DND-41 (cell line): ENCODE measurements at regions not wholly inside any gene's neighbourhood (a gene's known extent, or its start where the extent isn't known, plus 50 kb on each side); places are given as distances from the start of the nearest gene placed in this dataset.

Experiments
- ATAC-seq: fragments of 200-7000 bp; cut with Tn5 transposase; 3 replicates; pipeline ENCODE4 v1.9.1; 2021; ENCODE audit warnings: low read depth; ENCODE audit not compliant: insufficient read depth
- DNase-seq: peaks from one replicate; pipeline ENCODE4 v3.0.0-alpha.2; 2020
- H2AFZ ChIP-seq: 2 replicates; pipeline ENCODE4 v1.6.0; 2012; ENCODE audit warnings: low read depth, low read length
- H3K27ac ChIP-seq: 2 replicates; pipeline ENCODE4 v1.5.1; 2012; ENCODE audit warnings: low read length, inconsistent platforms
- H3K27me3 ChIP-seq: fragments of 200-600 bp; sonication (generic); 2 replicates; pipeline ENCODE4 v1.6.0; 2012; ENCODE audit warnings: low read length, mild to moderate bottlenecking, inconsistent platforms; ENCODE audit not compliant: insufficient read depth, poor library complexity
- H3K36me3 ChIP-seq: 2 replicates; pipeline ENCODE4 v1.5.1; 2012; ENCODE audit warnings: low read length, inconsistent platforms; ENCODE audit not compliant: insufficient read depth
- H3K4me1 ChIP-seq: 2 replicates; pipeline ENCODE4 v1.5.1; 2012; ENCODE audit warnings: mild to moderate bottlenecking, low read length; ENCODE audit not compliant: insufficient read depth
- H3K4me2 ChIP-seq: 2 replicates; pipeline ENCODE4 v1.6.0; 2012; ENCODE audit warnings: mild to moderate bottlenecking, moderate library complexity, low read length, inconsistent platforms; ENCODE audit not compliant: insufficient read depth
- H3K4me3 ChIP-seq, 2 experiments: fragments of 200-600 bp in 1 of 2; shearing (Covaris generic) in 1 of 2; 2 replicates each; pipeline ENCODE4 v1.5.1; 2012 to 2016; ENCODE audit warnings: inconsistent platforms in 2 of 2, low read length in 2 of 2, mild to moderate bottlenecking in 2 of 2, low read depth in 1 of 2, moderate library complexity in 1 of 2
- H3K79me2 ChIP-seq: 2 replicates; pipeline ENCODE4 v1.6.0; 2012; ENCODE audit warnings: low read length, inconsistent platforms; ENCODE audit not compliant: insufficient read depth
- H3K9ac ChIP-seq: 2 replicates; pipeline ENCODE4 v1.6.0; 2012; ENCODE audit warnings: low read depth, mild to moderate bottlenecking, inconsistent platforms, low read length, moderate library complexity
- H3K9me3 ChIP-seq: 2 replicates; pipeline ENCODE4 v1.5.1; 2012; ENCODE audit warnings: low read length, moderate library complexity, mild to moderate bottlenecking, inconsistent platforms; ENCODE audit not compliant: insufficient read depth, severe bottlenecking
- H4K20me1 ChIP-seq: 2 replicates; pipeline ENCODE4 v1.6.0; 2012; ENCODE audit warnings: low read length; ENCODE audit not compliant: insufficient read depth
- EZH2 ChIP-seq: IDR thresholded peaks from 3 replicates; pipeline ENCODE4 v1.6.1; 2012; ENCODE audit warnings: borderline replicate concordance, low read depth, mild to moderate bottlenecking, moderate library complexity, low read length, inconsistent platforms; ENCODE audit not compliant: severe bottlenecking
- TF ChIP-seq, protein P1 (sequence below): IDR thresholded peaks from 2 replicates; pipeline ENCODE4 v1.5.1; 2012; ENCODE audit warnings: borderline replicate concordance, low read length, moderate library complexity, mild to moderate bottlenecking; ENCODE audit not compliant: poor library complexity, severe bottlenecking; ENCODE audit errors: extremely low read depth

DNA sequence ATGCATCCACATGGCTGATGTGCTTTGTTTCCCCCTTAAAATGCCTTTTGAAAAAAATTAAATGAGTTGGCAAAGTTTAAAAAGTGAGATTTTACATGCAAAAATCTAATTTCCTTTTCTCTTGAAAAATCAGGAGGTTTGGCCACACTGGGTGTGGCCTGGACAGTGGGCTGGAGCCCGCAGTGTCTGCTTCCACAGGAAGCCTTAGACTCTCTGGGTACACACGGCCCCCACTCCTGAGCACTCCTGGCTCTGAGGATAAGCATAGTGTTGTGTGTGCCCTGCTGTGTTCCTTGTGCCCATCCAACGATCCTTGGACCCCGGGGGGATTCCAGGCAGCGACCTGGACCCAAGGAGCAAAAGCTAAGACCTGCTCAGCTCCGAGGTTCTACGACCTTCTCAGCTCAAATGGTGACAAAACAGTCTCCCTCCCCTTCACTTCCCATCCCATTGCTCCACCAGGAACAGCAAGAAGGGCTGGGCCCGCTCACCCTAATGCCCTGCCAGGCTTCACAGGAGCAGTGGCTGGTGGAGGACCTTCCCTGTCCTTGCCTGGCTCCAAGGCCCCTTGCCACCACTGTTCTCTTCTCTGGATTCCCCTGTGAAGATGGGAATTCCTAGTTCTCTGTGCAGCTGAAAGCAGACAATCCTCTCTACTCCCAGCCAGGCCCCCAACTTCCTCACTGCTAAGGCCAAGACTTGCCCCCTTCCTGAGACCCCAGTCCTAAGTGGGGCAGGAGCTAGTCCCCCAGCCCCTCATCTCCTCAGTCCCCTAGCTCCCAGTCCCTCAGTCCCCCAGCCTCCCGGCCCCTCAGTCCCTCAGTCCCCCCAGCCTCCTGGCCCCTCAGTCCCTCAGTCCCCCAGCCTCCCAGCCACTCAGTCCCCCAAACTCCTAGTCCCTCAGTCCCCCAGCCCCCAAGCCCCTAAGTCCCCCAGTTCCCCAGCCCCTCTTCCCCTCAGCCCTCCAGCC, 395.8 kb downstream of the PTPRU start:
- ATAC-seq (no peak), DNase-seq (no peak)
- H3K9me3 ChIP-seq, result no peaks in the 10 kb centered on the region
- no peak overlapping the region for H3K4me2 ChIP-seq
- H3K36me3 ChIP-seq, result no peaks in the 10 kb centered on the region
- no peak overlapping the region for H2AFZ ChIP-seq
- no peak overlapping the region for H3K9ac ChIP-seq
- H3K4me3 ChIP-seq, result no peak overlapping the region
- no peaks in the 10 kb centered on the region for H4K20me1 ChIP-seq
- no peaks in the 10 kb centered on the region for H3K4me1 ChIP-seq
- peaks cover 15% of the 10 kb centered on the region for H3K27me3 ChIP-seq
- no peak overlapping the region for H3K27ac ChIP-seq
- H3K79me2 ChIP-seq, result no peaks in the 10 kb centered on the region
- TF ChIP-seq, protein P1, sequence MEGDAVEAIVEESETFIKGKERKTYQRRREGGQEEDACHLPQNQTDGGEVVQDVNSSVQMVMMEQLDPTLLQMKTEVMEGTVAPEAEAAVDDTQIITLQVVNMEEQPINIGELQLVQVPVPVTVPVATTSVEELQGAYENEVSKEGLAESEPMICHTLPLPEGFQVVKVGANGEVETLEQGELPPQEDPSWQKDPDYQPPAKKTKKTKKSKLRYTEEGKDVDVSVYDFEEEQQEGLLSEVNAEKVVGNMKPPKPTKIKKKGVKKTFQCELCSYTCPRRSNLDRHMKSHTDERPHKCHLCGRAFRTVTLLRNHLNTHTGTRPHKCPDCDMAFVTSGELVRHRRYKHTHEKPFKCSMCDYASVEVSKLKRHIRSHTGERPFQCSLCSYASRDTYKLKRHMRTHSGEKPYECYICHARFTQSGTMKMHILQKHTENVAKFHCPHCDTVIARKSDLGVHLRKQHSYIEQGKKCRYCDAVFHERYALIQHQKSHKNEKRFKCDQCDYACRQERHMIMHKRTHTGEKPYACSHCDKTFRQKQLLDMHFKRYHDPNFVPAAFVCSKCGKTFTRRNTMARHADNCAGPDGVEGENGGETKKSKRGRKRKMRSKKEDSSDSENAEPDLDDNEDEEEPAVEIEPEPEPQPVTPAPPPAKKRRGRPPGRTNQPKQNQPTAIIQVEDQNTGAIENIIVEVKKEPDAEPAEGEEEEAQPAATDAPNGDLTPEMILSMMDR, result no peak
- TF ChIP-seq EZH2, result no peak

DNA sequence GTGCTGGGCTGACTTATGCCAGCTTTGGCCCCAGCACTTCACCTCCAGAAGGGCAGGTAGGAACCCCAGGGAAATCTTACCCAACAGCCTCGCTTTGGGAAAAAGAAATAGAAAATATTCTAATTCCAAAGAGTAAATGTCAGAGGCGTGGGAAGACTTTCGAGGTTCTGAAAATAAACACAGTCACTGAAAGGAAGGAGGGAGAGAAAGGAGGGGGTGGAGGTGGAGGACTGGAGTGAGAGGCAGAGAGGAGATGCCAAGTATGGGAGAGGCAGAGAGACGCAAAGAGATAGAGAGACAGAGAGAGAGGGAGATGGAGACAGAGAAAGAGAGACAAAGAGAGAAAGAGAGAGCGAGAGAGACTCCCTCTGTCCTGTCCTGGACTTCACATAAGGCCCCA, 395.0 kb downstream of the PTPRU start:
- DNase-seq (no peak), ATAC-seq (no peak)
- TF ChIP-seq, protein P1, result no peak
- no peak for TF ChIP-seq EZH2
- H3K36me3 ChIP-seq, result no peaks in the 10 kb centered on the region
- H3K9me3 ChIP-seq, result no peaks in the 10 kb centered on the region
- H3K27ac ChIP-seq, result no peak overlapping the region
- H2AFZ ChIP-seq, result no peak overlapping the region
- H4K20me1 ChIP-seq, result no peaks in the 10 kb centered on the region
- no peak overlapping the region for H3K4me2 ChIP-seq
- H3K27me3 ChIP-seq, result peaks cover 15% of the 10 kb centered on the region
- no peak overlapping the region for H3K4me3 ChIP-seq
- no peaks in the 10 kb centered on the region for H3K4me1 ChIP-seq
- no peak overlapping the region for H3K9ac ChIP-seq
- no peaks in the 10 kb centered on the region for H3K79me2 ChIP-seq

GRCh38 chr1:29630756-29631155, 394.4 kb downstream of the PTPRU start:
- Histone ChIP-seq H3K4me3 (no peak overlapping the region), H3K4me2 (no peak overlapping the region), H3K9ac (no peak overlapping the region), H3K27ac (no peak overlapping the region), H3K27me3 (peaks cover 15% of the 10 kb centered on the region), H4K20me1 (no peaks in the 10 kb centered on the region), H3K36me3 (no peaks in the 10 kb centered on the region), H2AFZ (no peak overlapping the region), H3K79me2 (no peaks in the 10 kb centered on the region), H3K9me3 (no peaks in the 10 kb centered on the region), H3K4me1 (no peaks in the 10 kb centered on the region)
- TF ChIP-seq EZH2, result no peak
- TF ChIP-seq, protein P1, result no peak
- ATAC-seq (no peak), DNase-seq (no peak)
